DOHH2 (cell line): ENCODE measurements at regions not wholly inside any gene's neighbourhood (a gene's known extent, or its start where the extent isn't known, plus 50 kb on each side); places are given as distances from the start of the nearest gene placed in this dataset.

ENCODE experiments used
- CTCF ChIP-seq: fragments of 200-600 bp; sonication (generic); IDR thresholded peaks from one replicate; pipeline ENCODE4 v1.5.1; 2014; ENCODE audit warnings: antibody characterized with exemption, mild to moderate bottlenecking, low read depth, low read length; ENCODE audit not compliant: poor library complexity, severe bottlenecking
- EZH2phosphoT487 ChIP-seq: fragments of 200-600 bp; sonication (generic); IDR thresholded peaks from 2 replicates; pipeline ENCODE4 v1.6.1; 2017; ENCODE audit warnings: borderline replicate concordance, mild to moderate bottlenecking, antibody characterized with exemption, low read length, moderate library complexity, mixed read lengths

GRCh38 chr4:31411565-31411964 lies 691.4 kb downstream of the PCDH7 start:
- TF ChIP-seq CTCF (no peak), EZH2phosphoT487 (no peak)
